ENCODE measurements at regions not wholly inside any gene's neighbourhood (a gene's known extent, or its start where the extent isn't known, plus 50 kb on each side); places are given as distances from the start of the nearest gene placed in this dataset.

- ATAC-seq (ENCODE audit: low read depth), result no peak
- Histone ChIP-seq H4K91ac (ENCODE audit: insufficient read depth, low read depth, low read length) (no peak overlapping the region), H2BK15ac (ENCODE audit: low read depth, low read length) (no peak overlapping the region), H4K8ac (ENCODE audit: low read depth in 2 of 2, low read length in 2 of 2) (no peak overlapping the region), H2AK9ac (replicated peaks; ENCODE audit: low read depth, low read length, poor library complexity) (no peak overlapping the region), H3K23ac (ENCODE audit: low read depth, low read length) (no peak overlapping the region), H2AFZ (replicated peaks; ENCODE audit: low read length, poor library complexity) (no peak overlapping the region), H3K4ac (ENCODE audit: low read depth, low read length) (no peak overlapping the region), H3K27me3 (ENCODE audit: control insufficient read depth, insufficient read depth, low read length) (no peaks in the 10 kb centered on the region), H3K4me3 (ENCODE audit: insufficient read depth, low read depth, low read length) (no peak overlapping the region), H3K9me1 (ENCODE audit: insufficient read depth, low read length) (no peaks in the 10 kb centered on the region), H2AK5ac (ENCODE audit: low read depth, low read length) (no peak overlapping the region), H3K56ac (ENCODE audit: extremely low read depth, insufficient read depth, low read length) (no peak overlapping the region), H3K18ac (ENCODE audit: low read depth, low read length) (no peak overlapping the region), H3K9me3 (ENCODE audit: control insufficient read depth, insufficient read depth, low read length) (no peaks in the 10 kb centered on the region; the same call in 1 of the 2 replicates), H3K79me1 (ENCODE audit: low read depth in 1 of 2, low read length in 2 of 2) (no peaks in the 10 kb centered on the region), H2BK5ac (ENCODE audit: low read depth, low read length, poor library complexity, severe bottlenecking) (no peak overlapping the region), H3K4me2 (ENCODE audit: low read depth, low read length) (no peak overlapping the region), H4K20me1 (ENCODE audit: insufficient read depth, low read length) (no peaks in the 10 kb centered on the region), H3K27ac (ENCODE audit: insufficient read depth, low read length) (no peak overlapping the region), H2BK120ac (ENCODE audit: low read depth, low read length) (no peak overlapping the region), H2BK20ac (ENCODE audit: low read depth, low read length) (no peak overlapping the region), H3K4me1 (ENCODE audit: control insufficient read depth, insufficient read depth, low read length) (no peaks in the 10 kb centered on the region), H3K14ac (replicated peaks; ENCODE audit: low read depth, low read length) (no peak overlapping the region), H3K36me3 (ENCODE audit: control insufficient read depth, insufficient read depth, low read length) (no peaks in the 10 kb centered on the region), H3K9ac (ENCODE audit: low read depth, low read length) (no peak overlapping the region), H4K5ac (ENCODE audit: low read depth, low read length) (no peak overlapping the region)
- ChIA-PET CTCF (no interaction called here), POLR2A (ENCODE audit: unreplicated experiment) (no interaction called here)
- TF ChIP-seq CHD1 (IDR thresholded peaks at IDR 0.05; ENCODE audit: low read depth, low read length) (no peak), RCOR1 (IDR thresholded peaks at IDR 0.05; ENCODE audit: insufficient replicate concordance, low read length) (no peak), USF2 (IDR thresholded peaks at IDR 0.05; ENCODE audit: low read depth, low read length) (no peak), CTCF (conservative IDR thresholded peaks at IDR 0.05; ENCODE audit: low read depth, low read length) (no peak)
- in situ Hi-C loops (cut with MboI; ENCODE audit: low sequenced_read_pairs) (no loop called here), intact Hi-C loops (cut with micrococcal nuclease) (no loop called here), dilution Hi-C loops (cut with HindIII; ENCODE audit: low sequenced_read_pairs, unreplicated experiment) (no loop called here)
- peak; percentile 17 for DNase-seq
- no CpG with 5 or more reads among the region's 3 CpGs for WGBS, 2 experiments (ENCODE audit: extremely low coverage in 2 of 2, insufficient read length in 1 of 2)
- no TSS peak for BruUV-seq (replicated peaks)
Observed at GRCh38 chr2:21289989-21290388, 166.2 kb downstream of the TDRD15 start.

All from IMR-90 (cell line).